Activated CD8-positive, alpha-beta memory T cell treated with anti-CD3 and anti-CD28 coated beads, Interleukin-2, amount 50 U/mL, for 48 hours (primary cell): ENCODE measurements at regions not wholly inside any gene's neighbourhood (a gene's known extent, or its start where the extent isn't known, plus 50 kb on each side); places are given as distances from the start of the nearest gene placed in this dataset.

Experiments
- DNase-seq: peaks from one replicate; pipeline ENCODE4 v3.0.0-alpha.2; 2020

DNA sequence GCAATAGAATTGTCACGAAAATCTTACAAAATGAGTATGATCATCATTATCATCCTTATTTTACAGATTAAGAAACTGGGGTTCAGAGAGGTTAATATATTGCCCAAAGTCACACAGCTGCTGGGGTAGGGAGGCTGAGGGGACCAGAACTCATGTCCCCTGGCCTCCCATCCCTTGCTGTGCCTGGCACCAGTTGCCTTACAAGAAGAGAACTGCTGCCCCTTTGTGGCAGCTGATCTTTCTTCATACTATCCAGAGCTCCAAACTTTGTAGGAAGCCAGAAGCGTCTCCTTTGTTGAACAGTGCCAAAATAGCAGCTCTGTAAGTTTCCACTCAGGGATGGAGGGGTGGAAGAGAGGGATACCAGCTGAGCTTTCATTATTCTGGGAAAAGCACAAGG lies 236.8 kb upstream of the TBC1D5 start:
- DNase-seq: no peak

DNA sequence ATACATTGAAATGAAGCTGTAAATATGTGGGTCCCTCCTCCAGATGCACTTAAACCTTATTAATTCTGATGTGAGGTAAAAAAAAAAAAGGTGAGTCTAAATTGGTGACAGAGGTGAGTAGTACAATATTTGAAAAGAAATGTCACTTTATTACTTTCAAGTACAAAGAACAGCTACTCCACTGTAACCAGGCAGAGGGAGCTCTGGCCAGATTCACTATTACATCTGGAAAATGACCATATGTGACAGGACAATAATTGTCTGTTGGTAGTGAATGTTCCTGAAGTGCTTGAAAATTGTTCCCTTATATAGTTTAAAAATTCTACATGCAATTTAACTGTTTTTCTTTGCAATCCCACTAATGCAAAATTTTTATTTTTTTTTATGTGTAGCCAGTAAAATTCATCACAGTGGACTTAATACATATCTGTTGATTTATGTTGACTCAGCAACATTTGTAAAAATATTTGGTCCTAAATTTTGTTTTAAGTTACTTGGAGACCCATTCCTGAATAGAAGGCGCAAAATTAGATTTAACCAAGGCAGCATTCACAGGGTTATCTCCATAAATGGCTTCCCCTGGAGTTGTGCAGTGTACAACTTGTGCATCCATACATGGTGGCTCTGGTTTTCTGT lies 231.9 kb upstream of the TBC1D5 start:
- no peak for DNase-seq

GRCh38 chr3:17972959-17973906 lies 230.8 kb upstream of the TBC1D5 start:
- no peak for DNase-seq

GRCh38 chr3:17972476-17972875 lies 230.0 kb upstream of the TBC1D5 start:
- DNase-seq: no peak

DNA sequence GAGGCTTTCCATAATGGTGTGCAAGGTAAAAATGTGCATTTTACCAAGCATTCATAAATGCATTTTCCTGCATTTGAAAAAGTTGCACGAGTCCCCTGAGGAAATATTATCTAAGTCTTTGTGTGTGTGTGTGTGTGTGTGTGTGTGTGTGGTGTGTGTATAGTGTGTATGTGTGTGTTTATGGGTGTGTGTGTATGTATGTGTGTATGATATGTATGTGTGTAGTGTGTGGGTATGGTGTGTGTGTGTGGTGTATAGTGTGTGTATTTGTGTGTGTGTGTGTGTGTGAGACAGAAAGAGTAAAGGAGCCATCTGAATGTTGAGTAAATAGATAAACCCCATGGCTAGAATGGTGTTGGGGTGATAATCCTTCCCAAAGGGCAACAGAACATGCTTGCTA lies 229.6 kb upstream of the TBC1D5 start:
- no peak for DNase-seq

- DNase-seq: no peak
Observed at GRCh38 chr3:17969985-17970568, 227.6 kb upstream of the TBC1D5 start.

- no peak for DNase-seq
Observed at GRCh38 chr3:17969244-17969643, 226.8 kb upstream of the TBC1D5 start.

DNA sequence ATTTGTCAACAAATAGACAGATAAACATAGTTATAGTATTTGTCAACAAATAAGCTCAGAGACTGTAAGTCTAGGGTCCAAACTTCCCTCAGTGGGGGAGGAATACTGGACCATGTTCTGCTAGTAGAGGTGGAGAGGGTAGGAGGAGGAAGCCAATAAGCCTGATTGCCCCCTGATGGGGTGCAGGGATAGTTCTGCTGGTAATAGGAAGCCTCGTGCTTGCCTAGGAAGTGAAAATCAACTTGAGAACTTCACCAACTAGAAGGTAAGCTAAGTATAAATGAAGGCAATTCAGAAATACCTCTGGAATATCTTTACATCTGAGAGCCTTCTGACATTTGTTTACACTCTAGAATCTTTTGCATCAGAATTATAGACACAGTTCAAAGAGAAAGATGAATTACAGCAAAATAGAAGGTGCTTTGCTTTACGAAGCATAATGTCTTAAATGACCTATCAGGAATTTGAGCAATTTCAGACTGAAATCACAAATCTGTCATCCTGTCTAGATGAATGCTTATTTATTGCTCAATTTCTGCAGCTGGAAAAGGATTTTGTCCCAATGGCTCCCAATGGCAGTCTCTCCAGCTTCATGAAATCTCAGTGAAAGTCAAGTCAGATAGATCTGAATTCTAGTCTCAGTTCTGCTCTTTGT lies 225.6 kb upstream of the TBC1D5 start:
- DNase-seq: no peak

GRCh38 chr3:17967111-17967510 lies 224.7 kb upstream of the TBC1D5 start:
- DNase-seq: no peak

GRCh38 chr3:17965331-17965730 lies 222.9 kb upstream of the TBC1D5 start:
- DNase-seq: no peak

GRCh38 chr3:17964108-17964507 lies 221.7 kb upstream of the TBC1D5 start:
- no peak for DNase-seq

DNA sequence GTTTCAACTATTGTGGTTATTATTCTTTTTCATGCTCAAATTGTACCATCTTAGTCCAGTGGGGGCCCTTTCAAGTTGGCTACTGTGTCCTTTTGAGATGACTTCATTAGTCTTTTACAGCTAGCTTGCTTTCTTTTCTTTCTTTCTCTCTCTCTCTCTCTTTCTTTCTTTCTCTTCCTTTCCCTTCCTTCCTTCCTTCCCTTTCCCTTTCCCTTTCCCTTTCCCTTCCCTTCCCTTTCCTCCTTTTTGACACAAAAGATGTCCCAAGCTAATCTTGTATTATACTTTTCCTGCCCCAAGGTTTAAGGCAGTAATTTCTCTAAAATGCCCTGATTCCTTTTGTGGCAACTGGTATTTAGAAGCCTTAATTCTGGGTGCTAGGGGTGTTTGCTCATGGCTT lies 213.0 kb upstream of the TBC1D5 start:
- DNase-seq: no peak

DNA sequence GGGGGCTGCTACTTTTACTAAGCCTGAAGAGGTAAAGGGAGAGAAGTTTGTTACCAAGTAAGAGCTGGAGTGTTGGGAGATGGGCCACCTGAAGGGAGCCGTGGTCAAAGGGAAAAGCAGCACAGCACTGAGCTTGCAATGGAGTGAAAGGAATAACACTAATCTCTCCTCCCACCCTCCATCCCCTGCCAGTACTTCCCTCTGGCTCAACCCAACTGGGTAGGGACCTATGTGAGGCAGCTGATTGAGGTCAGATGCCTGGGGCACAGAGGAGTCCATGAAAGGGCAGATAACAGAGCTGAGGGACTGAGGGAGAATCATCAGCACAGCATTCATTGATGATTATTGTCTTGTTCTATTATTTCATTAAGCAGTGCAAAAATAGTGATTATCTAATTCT lies 212.4 kb upstream of the TBC1D5 start:
- DNase-seq: no peak

DNA sequence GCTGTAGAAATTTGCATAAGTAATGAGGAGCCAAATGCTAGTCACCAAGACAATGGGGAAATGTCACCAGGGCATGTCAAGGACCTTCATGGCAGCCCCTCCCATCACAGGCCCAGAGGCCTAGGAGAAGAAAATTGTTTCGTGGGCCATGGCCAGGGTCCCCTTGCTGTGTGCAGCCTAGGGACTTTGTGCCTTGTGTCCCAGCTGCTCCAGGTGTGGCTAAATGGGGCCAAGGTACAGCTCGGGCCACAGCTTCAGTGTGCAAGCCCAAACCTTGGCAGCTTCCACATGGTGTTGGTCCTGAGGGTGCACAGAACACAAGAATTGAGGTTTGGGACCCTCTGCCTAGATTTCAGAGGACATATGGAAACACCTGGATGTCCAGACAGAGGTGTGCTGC lies 208.8 kb upstream of the TBC1D5 start:
- DNase-seq: no peak

- DNase-seq: no peak
Observed at GRCh38 chr3:17949101-17949500, 206.7 kb upstream of the TBC1D5 start.

DNA sequence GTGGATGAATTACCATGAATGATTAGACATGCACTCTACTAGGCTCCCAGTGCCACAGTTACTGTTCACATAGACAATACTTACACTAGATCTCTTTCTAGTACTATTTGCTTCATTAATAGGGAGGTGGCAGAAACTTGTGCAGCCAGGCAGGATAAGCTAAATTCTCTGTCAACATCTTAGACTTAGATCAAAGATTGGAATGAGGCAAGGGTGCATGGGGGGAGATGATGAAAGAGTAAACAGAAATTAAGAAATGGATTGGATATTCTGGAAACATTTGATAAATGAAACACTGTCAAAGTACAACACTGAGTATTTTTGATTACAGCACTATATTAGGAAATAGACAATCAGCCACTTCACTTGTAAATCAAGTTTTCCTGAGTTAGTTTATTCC lies 205.4 kb upstream of the TBC1D5 start:
- DNase-seq: no peak

- DNase-seq: no peak
Observed at GRCh38 chr3:17946619-17947018, 204.2 kb upstream of the TBC1D5 start.

DNA sequence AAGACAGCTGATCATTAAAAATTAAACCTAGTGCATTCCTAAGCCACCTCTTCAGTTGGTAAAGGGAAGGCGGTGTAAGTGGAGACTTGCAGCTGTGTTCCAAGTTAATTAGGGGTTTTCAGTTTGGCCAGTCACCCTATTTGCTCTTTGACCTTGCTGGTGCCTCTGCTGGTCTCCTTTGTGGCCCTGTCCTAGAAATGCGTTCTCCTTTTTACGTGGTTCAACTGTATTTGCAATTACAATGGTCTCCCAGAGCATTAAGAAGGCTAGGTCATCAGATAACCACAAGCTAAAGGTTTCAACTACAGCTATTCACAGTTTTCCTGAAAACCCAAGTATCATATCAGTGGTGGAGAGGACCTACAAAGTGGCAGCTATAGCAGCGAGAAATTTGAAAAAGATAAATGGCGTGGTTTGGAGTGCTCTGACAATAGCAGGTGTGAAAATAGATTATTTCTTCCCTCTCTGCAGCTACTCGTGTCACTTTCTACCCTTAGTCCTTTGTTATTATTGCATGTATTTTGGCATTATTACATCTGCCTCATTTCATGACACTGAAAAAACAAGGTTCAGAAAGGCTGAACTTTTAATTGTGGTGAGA lies 203.5 kb upstream of the TBC1D5 start:
- DNase-seq: no peak

GRCh38 chr3:17945018-17945798 lies 202.8 kb upstream of the TBC1D5 start:
- DNase-seq: no peak

DNA sequence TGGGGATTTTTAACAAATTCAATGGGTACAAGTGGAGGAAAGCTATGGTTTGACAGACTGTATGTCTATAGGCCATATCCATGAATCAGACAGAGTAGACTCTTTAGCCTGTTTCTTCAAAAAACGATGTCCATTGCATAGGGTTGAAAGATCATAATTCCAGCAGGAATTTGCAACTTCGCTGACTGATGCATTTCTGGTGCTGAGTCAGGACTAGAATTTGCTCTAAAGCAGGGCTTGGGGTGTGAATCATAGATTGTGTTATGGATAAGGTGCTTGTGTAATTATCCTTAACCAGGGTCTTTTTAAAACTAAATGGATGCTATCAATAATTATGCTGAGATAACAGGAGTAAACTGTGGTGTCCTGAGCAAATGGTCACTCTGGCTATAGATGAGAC lies 200.4 kb upstream of the TBC1D5 start:
- DNase-seq: no peak

- no peak for DNase-seq
Observed at GRCh38 chr3:17941766-17942165, 199.3 kb upstream of the TBC1D5 start.

GRCh38 chr3:17941152-17941551 lies 198.7 kb upstream of the TBC1D5 start:
- DNase-seq: no peak
